C4-2B (cell line): ENCODE measurements at regions not wholly inside any gene's neighbourhood (a gene's known extent, or its start where the extent isn't known, plus 50 kb on each side); places are given as distances from the start of the nearest gene placed in this dataset.
"Not testable (repeated sequence)": the region's sequence is repeated elsewhere in the genome, so short reads cannot be mapped to it uniquely, and the experiment has no call there.

Source experiments
- H3K27ac ChIP-seq: fragments of 450-650 bp; 2 replicates; pipeline ENCODE4 v1.5.1; 2017
- CTCF ChIP-seq: fragments of 450-650 bp; conservative IDR thresholded peaks from 2 replicates; pipeline ENCODE4 v1.5.1; 2017; ENCODE audit warnings: mild to moderate bottlenecking
- ZFX ChIP-seq: fragments of 450-650 bp; IDR thresholded peaks from 2 replicates; pipeline ENCODE4 v1.6.1; 2017

GRCh38 chr1:108314815-108315214 is 70.9 kb upstream of the NBPF4 start:
- no peak for TF ChIP-seq ZFX
- TF ChIP-seq CTCF, result no peak

GRCh38 chr1:108316545-108316944 is 72.7 kb upstream of the NBPF4 start:
- H3K27ac ChIP-seq, result no peak overlapping the region
- TF ChIP-seq ZFX (no peak), CTCF (peak; percentile 66)

More at GRCh38 chr1:108314815-108315214, 70.9 kb upstream of the NBPF4 start:
- H3K27ac ChIP-seq, result no peak overlapping the region

GRCh38 chr1:108320849-108321248 is 77.0 kb upstream of the NBPF4 start:
- TF ChIP-seq ZFX (no peak), CTCF (no peak)
- H3K27ac ChIP-seq, result no peak overlapping the region

- H3K27ac ChIP-seq, result not testable (repeated sequence)
Measured at GRCh38 chr1:108325338-108325737, 81.5 kb upstream of the NBPF4 start.

GRCh38 chr1:108327534-108328466 is 83.9 kb upstream of the NBPF4 start:
- no peak overlapping the region for H3K27ac ChIP-seq
- peak; percentile 16 for TF ChIP-seq CTCF
- no peak for TF ChIP-seq ZFX

- H3K27ac ChIP-seq, result no peak overlapping the region
- TF ChIP-seq CTCF (no peak), ZFX (no peak)
Measured at GRCh38 chr1:108345776-108346531, 102.1 kb upstream of the NBPF4 start.

- H3K27ac ChIP-seq, result no peak overlapping the region
- TF ChIP-seq CTCF (no peak), ZFX (no peak)
Measured at GRCh38 chr1:108357802-108358201, 92.3 kb upstream of the NBPF6 start.

- H3K27ac ChIP-seq, result not testable (repeated sequence)
Measured at GRCh38 chr1:108380059-108380832, 69.9 kb upstream of the NBPF6 start.
